Activated B cell treated with CpG ODN at 0.5 μM for 24 hours (primary cell): ENCODE measurements at regions not wholly inside any gene's neighbourhood (a gene's known extent, or its start where the extent isn't known, plus 50 kb on each side); places are given as distances from the start of the nearest gene placed in this dataset.

Experiments
- ATAC-seq: fragments of 200-7000 bp; cut with Tn5 transposase; one replicate; pipeline ENCODE4 v1.10.0; 2021; ENCODE audit warnings: low read depth, mild to moderate bottlenecking, moderate library complexity
- CTCF ChIA-PET: fragments of 350-600 bp; sonication (Branson Sonifier 250); formaldehyde crosslinking; loops from one replicate; lab custom pipeline; 2021; ENCODE audit warnings: antibody characterized with exemption; lab: Charles Lee
- POLR2A ChIA-PET: fragments of 350-600 bp; sonication (Branson Sonifier 250); formaldehyde crosslinking; loops from one replicate; lab custom pipeline; 2021; ENCODE audit warnings: antibody characterized with exemption; lab: Charles Lee
- DNase-seq: peaks from one replicate; pipeline ENCODE4 v3.0.0; 2022
- H3K27ac Mint-ChIP-seq: one replicate; pipeline ENCODE4 v1.8.0; 2020; ENCODE audit warnings: mixed read lengths
- H3K27me3 Mint-ChIP-seq: one replicate; pipeline ENCODE4 v1.8.0; 2021; ENCODE audit warnings: mixed read lengths
- H3K36me3 Mint-ChIP-seq: one replicate; pipeline ENCODE4 v1.8.0; 2021; ENCODE audit warnings: low read depth, mixed read lengths
- H3K4me1 Mint-ChIP-seq: one replicate; pipeline ENCODE4 v1.8.0; 2021; ENCODE audit warnings: mixed read lengths
- H3K4me3 Mint-ChIP-seq: one replicate; pipeline ENCODE4 v1.8.0; 2020; ENCODE audit warnings: mild to moderate bottlenecking, mixed read lengths
- H3K9me3 Mint-ChIP-seq: one replicate; pipeline ENCODE4 v1.8.0; 2020; ENCODE audit warnings: mixed read lengths
- CTCF ChIP-seq: fragments of 200-600 bp; IDR thresholded peaks from one replicate; pipeline ENCODE4 v1.8.0; 2022; ENCODE audit warnings: antibody characterized with exemption, mild to moderate bottlenecking
- intact Hi-C: fragments of 100-400 bp; cut with micrococcal nuclease; formaldehyde crosslinking; loops from one replicate; pipeline ENCODE4 v1.15.1; 2024

GRCh38 chr4:144338834-144339233, 198.3 kb upstream of the GYPA start:
- Mint-ChIP-seq H3K27me3 (no peaks in the 10 kb centered on the region), H3K4me3 (no peak overlapping the region), H3K27ac (no peak overlapping the region), H3K36me3 (no peaks in the 10 kb centered on the region), H3K4me1 (no peaks in the 10 kb centered on the region), H3K9me3 (peaks cover 2% of the 10 kb centered on the region)
- no peak for ATAC-seq
- CTCF ChIA-PET = no interaction called here
- no peak for DNase-seq
- POLR2A ChIA-PET = no interaction called here
- no peak for TF ChIP-seq CTCF
- intact Hi-C loops = no loop called here

GRCh38 chr4:144340931-144341330, 200.4 kb upstream of the GYPA start:
- no peaks in the 10 kb centered on the region for H3K36me3 Mint-ChIP-seq
- no peaks in the 10 kb centered on the region for H3K27me3 Mint-ChIP-seq
- ChIA-PET CTCF (no interaction called here), POLR2A (no interaction called here)
- TF ChIP-seq CTCF = no peak
- H3K4me3 Mint-ChIP-seq = no peak overlapping the region
- ATAC-seq = no peak
- peaks cover 2% of the 10 kb centered on the region for H3K9me3 Mint-ChIP-seq
- H3K27ac Mint-ChIP-seq = no peak overlapping the region
- no peaks in the 10 kb centered on the region for H3K4me1 Mint-ChIP-seq
- intact Hi-C loops = no loop called here
- no peak for DNase-seq

- POLR2A ChIA-PET = no interaction called here
- no peak for TF ChIP-seq CTCF
- H3K27ac Mint-ChIP-seq = no peak overlapping the region
Measured at GRCh38 chr4:144342949-144343760, 202.6 kb upstream of the GYPA start.

GRCh38 chr4:144347121-144347520, 206.6 kb upstream of the GYPA start:
- no peak overlapping the region for H3K4me3 Mint-ChIP-seq
- no peak for TF ChIP-seq CTCF
- no peaks in the 10 kb centered on the region for H3K27me3 Mint-ChIP-seq
- intact Hi-C loops = no loop called here
- no peak for ATAC-seq
- CTCF ChIA-PET = no interaction called here
- no peak overlapping the region for H3K27ac Mint-ChIP-seq
- no peaks in the 10 kb centered on the region for H3K9me3 Mint-ChIP-seq
- no peak for DNase-seq
- H3K36me3 Mint-ChIP-seq = no peaks in the 10 kb centered on the region
- POLR2A ChIA-PET = no interaction called here
- no peaks in the 10 kb centered on the region for H3K4me1 Mint-ChIP-seq

More at GRCh38 chr4:144342949-144343760, 202.6 kb upstream of the GYPA start:
- ATAC-seq (no peak), DNase-seq (no peak)
- intact Hi-C loops = no loop called here
- CTCF ChIA-PET = no interaction called here
- no peak overlapping the region for H3K4me3 Mint-ChIP-seq
- H3K4me1 Mint-ChIP-seq = no peaks in the 10 kb centered on the region
- peaks cover 2% of the 10 kb centered on the region for H3K9me3 Mint-ChIP-seq
- H3K36me3 Mint-ChIP-seq = no peaks in the 10 kb centered on the region
- H3K27me3 Mint-ChIP-seq = no peaks in the 10 kb centered on the region

GRCh38 chr4:144350706-144351105, 210.2 kb upstream of the GYPA start:
- DNase-seq (no peak), ATAC-seq (no peak)
- intact Hi-C loops = no loop called here
- Mint-ChIP-seq H3K4me1 (no peaks in the 10 kb centered on the region), H3K36me3 (no peaks in the 10 kb centered on the region), H3K27ac (no peak overlapping the region), H3K27me3 (peaks cover 7% of the 10 kb centered on the region), H3K9me3 (no peaks in the 10 kb centered on the region), H3K4me3 (no peak overlapping the region)
- no peak for TF ChIP-seq CTCF
- ChIA-PET POLR2A (no interaction called here), CTCF (no interaction called here)
